Fibroblast of skin of abdomen (primary cell): ENCODE measurements at regions not wholly inside any gene's neighbourhood (a gene's known extent, or its start where the extent isn't known, plus 50 kb on each side); places are given as distances from the start of the nearest gene placed in this dataset.

Experiments
- DNase-seq: peaks from one replicate; pipeline ENCODE4 v3.0.0-alpha.2; 2013

DNA sequence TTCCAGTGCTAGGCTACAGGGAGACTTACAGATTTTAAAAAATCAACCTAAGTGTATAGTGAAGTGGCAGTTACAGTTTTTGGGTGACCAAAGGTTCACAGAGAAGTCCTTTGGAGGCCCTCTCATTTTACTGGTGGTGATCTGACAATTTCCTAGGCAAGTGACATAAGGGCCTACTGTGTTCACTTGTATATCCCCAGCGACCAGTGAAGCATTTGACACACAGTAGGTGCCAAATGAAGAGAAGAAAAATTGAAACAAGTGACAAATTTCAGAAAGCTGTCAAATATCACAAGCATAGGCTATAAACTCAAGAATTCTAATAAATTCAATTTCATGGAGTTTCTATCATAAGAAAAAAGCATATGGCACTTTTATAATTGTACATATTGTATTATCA, 89.5 kb downstream of the RPL22L1 start:
- DNase-seq = no peak

DNA sequence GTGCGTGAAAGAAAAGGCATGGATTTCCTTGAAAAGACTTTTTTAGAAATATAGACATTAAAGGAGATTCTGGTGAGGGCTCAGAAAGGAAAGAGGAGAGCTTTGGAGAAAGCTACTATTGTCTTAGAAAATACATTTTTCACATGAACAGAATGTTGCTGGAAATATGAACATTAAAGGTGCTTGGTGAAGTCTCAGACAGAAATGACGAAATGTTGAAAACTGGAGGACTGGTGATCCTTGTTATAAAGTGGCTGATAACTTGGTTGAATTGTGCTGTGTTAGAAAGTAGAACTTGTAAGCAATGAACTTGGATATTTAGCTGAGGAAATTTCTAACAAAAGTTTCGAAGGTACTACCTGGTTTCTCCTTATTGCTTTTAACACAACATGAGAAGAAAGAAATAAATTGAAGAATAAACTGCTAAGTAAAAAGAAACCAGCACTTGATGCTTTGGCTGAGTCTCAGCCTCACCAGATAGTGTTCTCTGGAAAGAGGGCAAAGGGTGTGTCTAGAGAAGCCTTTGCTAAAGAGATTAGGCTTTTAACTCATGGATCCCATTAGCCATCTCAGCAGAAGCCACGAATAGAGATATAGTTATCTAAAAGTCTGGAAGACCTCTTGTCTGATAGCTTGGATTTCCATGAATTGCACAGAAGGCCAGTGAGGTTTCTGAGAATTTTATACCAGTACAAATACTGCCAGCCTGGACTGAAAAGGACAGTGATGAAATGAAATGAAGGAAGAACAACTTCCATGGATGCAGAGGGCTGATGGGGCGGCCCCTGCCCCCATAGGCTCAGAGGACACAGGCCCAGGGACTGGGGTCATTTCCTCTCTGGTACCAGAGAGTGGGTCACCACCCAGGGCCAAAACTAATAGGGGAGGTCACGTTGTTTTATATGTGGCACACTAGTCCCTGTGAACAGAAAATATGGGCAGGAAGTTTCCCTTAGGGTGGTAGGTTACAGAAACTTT, 91.5 kb downstream of the RPL22L1 start:
- no peak for DNase-seq

DNA sequence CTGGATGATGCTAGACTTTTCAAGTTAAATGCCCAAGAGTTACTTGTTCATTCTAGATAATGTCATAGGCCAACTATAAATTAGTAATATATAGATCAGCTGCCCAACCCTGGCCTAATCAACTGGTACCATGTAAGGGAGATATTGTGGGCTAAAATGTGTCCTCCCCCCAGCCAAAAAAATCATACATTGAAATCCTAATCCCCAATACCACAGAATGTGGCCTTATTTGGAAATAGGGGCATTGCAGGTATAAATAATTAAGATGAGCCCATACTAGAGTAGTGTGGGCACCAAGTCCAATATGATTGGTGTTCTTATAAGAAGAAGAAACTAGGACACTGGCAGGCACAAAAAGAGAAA, 92.5 kb downstream of the RPL22L1 start:
- no peak for DNase-seq

DNA sequence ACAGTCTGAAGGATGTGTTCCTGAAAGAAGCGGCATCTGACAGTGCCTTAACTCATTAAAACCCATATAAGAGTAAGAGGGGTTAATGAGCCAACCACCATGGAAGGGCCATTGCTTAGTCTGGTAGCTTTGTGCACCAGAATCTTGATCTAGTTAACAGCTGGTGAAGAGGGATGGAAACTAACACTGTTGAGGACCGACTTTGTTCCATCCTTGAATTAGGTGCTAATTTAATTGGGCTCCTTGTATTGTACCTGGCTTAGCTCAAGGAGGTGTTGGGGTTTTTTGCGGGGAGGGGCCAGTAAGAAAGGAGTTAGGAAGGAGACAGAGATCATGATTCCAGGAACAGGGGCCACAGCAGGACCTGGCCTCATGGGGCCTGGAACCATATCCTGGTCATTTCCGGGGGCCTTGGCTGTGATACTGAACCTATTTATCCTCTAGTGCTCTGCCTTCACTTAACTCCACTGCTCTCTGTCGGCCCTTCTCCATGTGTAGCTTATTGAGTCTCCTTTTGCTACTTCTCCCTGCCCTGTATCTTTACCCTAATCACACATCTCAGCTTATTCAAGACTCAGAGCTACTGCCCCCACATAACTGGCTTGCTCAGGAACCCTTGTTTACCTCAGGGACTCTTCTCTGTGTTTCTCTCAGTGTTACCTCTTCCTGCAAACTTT, 93.0 kb downstream of the RPL22L1 start:
- DNase-seq = no peak

DNA sequence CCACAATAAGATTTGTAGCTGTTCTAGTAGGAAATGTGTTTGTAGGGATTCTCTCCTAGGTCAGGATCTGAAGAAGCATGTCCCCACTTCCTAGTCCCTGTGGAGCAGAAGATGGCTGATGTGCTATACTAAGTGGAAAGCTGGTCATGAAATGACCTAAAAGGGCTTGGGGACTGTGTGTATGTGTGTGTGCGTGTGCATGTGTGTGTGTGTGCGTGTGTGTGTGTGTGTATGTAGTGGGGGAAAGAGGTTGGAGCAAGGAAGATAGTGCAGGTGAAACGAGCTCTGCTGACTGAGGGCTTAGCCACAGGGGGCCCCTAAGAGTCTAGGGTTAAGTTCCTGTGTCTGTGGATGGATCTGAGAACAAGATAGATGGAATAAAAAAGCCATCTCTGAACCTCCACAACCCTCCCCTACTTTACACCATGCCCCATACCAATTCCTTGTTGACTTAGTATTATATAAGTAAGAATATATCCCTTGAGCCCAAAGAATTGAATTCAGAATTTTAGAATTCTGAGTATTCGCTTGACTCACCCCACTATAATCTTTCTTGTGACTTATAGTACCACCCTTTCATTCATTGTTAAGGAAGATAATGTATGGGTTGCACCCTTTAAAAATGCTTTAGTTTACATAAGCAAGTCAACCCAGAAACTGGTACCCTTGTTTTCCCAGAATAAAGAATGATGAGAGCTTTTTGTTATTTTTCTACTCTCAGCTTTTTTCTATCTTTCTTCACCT, 96.1 kb downstream of the RPL22L1 start:
- DNase-seq = no peak

DNA sequence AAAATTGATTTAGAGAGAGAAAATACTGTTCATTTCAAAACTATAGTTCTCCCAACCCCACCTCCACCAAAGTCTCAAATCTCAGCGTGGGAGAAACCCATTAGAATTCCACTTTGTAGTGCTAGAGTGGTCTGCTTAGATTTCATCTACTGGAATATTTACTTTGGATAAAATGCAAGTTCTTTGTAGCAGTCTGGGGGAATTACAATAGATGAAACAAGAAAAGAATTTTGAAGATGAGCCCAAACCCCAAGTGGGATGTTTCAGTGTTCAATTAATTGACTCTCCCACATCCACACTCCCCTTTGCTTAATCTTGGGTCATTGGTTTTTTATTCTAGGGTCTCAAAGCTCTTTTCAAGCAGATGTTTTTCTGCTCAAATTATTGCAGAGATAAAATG, 97.8 kb downstream of the RPL22L1 start:
- DNase-seq = no peak

DNA sequence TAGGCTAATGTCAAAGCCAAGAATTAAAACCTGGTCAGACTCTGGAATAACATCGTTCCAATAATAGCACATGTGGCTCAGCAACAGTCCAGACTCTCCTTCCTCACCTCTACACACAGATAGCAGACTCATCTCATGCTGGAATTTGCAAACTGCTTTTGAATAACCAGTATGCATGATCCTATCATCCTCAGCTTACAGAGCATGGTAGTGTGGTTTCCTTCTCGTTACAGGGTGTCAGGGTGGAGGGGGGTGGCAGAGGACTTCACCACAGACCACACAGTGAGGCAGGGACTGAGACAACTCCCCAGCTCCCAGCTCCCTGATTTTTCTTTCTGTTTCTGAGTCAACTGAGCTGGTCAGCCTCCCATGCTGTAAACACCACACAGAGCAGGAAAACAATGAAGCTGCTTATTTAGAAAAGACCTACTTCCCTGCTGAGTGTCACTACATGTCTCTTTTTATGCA, 101.6 kb downstream of the RPL22L1 start:
- peak; percentile 79 for DNase-seq

DNA sequence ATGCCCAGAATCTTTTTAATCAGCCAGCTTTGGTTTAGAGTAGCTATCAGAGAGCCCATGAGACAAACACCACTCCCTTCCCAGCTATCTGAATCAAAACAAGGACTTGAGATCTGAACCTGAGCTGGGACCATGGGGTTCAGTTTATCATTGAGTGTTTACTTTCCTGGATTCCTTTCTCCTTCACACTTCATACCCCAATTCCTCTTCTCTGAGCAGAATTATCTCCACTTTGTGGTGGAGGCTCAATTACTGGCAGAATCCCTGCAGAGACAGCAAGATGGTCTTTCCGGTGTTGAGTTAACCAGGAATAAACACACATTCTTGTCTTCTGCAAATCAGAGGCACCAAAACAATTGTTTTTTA, 102.4 kb downstream of the RPL22L1 start:
- no peak for DNase-seq

DNA sequence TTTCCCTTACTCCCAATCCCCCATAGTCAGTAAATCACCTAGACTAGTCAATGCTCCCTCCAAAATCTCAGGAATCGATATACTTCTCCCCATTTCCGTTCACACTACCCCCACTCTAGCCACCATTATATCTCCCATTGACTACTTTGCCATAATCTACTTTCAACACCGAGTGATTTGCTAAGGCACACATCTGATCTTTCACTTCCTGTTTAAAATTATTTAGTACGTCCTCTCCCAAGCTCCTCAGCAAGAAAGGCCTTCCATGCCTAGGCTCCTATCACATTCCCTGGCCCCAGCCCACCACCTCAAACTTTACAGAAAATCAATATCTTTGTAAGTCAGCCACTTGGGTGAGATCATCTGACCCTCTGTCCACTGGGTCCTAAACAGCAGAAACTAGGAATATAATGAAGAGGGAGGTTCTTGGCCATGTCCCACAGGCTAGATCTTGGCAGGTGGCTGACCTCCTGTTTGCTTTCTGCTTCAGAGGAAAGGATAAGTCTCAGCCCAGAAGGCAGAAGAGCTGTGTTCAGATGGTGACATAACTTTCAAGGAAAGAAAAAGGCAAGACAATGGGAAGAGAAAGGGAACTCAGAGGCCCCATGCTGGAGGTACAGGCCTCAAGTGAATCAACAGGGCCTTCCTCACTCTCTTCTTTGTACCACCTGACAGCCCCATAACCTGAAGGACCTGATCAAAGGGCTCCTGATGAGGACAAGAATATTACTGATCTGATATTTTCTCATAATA, 103.0 kb downstream of the RPL22L1 start:
- no peak for DNase-seq

DNA sequence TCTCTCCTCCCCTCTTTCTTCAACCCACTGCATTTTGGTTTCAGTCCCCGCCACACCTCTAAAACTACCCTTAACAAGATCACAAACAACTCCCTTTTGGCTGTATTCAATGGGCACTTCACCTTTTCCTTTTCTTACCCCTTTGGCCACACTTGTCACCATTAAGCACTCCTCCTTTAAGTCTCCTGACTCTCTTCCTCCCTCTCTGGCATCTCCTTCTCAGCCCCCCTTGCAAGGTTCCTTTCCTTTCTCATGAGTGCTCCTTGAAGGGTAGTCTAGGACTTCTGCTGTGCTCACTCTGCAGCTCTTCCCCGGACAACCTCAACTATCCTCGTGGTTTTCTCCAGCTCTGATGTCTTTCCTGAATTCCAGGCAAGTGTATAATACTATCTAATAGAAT, 103.7 kb downstream of the RPL22L1 start:
- DNase-seq = peak; percentile 45

DNA sequence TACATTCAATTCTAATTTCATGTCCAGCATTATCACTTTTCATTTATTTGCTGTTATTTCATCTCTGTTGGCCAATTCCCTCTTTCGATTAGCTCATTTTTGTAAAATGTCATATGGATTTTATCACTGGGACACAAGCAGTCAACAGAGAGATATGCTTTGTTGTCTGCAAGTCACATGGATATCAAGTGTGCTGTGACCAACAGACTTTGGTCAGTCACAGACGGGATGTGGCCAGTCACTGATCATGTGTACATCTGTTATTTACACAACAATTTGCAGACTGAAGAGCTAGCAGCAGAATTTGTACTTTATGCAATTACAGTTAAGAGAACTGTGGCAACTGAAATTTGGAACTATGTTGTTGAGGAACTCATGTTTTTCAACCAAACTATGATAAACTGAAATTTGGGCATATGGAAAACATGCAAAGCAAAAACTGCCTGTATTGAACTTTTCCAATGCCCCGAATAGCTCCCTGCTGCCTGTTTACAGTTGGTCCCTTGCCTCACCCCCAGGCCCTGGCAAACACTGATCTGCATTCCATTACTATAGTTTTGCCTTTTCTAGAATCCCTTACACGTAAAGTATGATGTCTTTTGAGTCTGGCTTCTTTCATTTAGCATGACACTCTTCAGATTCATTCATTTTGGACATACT, 104.4 kb downstream of the RPL22L1 start:
- DNase-seq = no peak

DNA sequence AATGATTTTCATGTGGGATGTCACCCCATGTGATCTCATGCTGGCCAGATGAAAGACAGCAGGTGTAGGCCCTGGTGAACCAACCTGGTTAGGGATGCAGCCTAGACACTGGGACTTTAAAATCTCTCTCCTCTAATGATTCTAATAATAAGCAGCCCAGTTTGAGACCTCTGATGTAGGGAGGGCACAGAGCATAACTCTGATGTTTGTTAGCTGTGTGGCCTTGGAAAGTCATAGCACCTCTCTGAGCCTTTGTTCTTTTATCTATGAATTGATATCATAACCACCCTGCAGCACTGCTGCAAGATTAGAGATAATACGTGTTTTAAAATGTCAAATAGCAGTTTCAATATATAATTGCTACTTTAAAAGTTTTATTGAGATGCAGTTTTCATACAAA, 106.0 kb downstream of the RPL22L1 start:
- no peak for DNase-seq

DNA sequence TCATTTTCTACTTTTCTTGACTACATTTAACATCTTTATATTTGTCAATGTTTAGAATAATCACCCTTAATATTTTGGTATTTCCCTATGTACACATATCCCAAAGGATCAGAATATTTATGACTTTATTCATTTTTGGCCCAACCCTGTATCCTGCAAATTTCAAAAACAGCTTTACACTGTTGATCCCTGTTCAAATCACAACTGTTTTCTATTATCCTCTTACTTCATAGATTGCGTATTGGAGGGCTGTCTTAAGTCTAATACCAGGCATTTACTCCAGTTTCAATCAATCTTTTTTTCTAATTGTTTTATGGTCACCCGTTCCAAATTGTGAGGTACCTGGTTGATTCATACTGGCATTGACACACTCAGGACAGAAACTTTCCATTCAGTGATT, 107.9 kb downstream of the RPL22L1 start:
- no peak for DNase-seq

DNA sequence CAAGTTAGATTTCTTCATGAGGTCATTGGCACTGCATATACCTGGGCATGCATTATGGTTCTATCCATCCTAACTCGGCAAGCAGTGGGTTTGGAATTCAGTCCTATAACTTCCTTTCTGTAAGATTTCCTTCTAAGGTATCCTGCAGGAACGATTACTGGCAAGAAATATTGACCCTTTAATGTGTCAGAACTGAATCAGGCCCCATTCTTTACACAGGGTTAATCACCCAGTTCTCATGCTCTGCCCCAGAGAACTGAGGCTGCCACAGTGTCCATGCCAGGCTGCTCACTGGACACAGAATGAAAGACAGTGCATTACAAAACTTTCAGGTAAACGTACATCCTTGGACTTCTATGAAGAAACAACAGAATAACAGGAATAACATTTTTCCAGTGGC, 108.9 kb downstream of the RPL22L1 start:
- DNase-seq = no peak

DNA sequence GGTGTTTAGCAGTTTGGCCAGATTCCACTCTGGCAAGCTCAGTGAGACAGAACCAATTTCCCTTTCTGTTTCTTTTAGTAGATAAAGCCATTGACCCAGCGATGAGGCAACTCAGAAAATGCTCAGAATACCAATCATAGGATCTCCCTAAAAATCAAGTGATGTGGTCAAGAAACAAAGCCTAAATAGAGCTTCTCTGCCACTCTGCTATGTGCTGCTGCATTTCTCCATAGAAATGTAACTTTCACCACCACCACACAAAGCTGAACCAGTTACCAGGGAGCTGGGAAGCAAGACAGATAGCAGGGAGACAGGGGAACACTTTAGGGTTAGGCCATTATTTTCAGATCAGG, 109.8 kb downstream of the RPL22L1 start:
- DNase-seq = peak; percentile 64

DNA sequence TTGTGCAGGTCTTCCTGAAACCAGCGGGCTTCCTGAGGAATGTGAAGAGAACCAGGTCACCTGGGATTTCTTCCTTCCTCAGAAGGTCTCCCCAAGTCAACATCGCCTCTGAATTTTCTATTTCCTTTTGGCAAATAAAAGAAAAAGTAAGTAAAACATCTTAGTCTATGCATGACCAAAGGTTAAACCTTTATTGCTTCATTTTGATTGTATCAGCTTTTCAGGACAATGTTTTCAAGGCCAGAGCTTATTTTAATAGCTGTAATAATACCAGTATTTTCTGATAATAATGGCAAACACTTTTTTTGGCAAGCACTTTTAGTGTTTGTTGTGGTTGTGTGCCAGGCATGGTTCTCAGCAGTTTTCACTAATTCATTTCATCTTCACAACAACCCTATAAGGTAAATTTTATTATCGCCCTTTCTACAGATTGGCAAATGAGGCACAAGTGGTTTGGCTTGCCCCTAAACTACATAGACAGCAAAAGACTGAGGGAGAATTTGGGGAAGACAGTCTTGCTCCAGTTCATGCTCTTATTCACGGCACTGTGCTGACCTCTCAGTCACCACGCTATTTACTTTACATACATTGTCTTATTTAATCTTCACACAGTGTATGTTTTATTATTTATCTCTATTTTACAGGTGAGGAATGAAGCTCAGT, 110.4 kb downstream of the RPL22L1 start:
- DNase-seq = no peak

DNA sequence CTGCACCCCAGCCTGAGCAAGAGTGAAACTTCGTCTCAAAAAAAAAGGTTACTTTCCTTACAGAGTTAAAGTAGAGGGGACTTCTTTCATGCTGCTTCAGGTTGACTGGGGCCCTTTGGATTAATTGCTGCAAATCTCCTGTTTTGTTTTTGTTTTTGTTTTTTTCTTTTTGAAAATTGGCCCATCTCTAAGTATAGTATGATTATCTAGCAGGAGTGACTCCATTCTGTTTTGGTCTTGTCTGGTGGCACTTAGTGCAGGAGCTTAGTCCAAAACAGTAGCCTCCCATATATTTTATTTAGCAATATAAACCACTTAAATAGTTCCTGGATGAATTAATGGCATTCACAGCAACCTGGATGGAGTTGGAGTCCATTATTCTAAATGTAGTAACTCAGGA, 113.0 kb downstream of the RPL22L1 start:
- no peak for DNase-seq

DNA sequence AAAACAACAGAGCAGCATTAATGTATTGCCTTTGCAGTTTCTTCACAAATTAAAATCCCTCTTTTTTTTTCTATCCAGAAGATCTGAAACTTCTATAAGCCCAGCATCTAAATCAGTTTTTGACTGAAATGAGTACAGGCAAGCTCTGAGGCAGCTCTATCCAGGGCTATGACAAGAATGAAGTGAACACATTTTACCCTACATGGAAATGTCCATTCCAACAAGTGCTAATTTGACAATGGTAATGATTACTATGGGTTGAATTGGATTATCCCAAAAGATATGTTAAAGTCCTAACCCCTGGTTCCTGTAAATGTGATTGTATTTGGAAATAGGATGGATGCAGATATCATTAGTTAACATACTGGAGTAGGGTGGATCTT, 115.7 kb downstream of the RPL22L1 start:
- no peak for DNase-seq

DNA sequence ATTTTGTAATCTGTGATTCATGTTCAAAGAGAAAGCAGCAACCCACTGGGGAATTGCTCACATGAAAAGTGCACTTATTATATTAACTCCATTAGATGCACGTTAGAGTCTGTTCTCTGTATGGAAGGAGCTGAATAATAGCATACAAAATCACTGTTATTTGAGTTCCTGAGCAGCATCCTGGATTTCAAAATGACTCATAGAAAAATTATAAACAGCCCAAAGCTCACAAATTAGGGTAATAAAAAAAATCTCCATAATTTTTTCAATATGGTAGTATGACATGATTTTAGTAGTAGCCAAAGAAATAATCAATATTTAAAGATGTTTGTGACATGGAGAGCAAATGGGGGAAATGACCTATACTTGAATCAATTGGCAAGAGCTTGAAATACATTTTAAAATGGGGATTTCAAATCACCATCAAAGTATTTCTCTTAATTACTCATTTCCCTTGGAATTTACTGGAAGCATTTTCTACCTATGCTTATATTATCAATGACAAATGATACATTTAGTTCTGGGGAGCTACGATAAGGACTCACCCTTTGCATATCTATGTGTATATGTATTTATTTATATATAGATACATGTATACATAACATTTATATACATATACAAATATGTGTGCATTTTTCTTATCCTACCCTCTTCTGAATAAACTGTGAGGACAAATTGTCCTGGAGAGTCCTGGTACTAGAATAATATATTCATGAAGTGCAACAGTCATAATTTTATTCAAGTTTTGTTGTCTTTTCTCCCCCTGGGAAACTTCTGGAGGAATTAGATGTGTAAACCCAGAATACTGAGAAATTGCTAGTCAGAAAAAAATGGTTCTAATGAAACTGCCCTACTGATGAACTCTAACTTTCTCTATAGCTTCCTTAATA, 116.3 kb downstream of the RPL22L1 start:
- DNase-seq = peak; percentile 60

DNA sequence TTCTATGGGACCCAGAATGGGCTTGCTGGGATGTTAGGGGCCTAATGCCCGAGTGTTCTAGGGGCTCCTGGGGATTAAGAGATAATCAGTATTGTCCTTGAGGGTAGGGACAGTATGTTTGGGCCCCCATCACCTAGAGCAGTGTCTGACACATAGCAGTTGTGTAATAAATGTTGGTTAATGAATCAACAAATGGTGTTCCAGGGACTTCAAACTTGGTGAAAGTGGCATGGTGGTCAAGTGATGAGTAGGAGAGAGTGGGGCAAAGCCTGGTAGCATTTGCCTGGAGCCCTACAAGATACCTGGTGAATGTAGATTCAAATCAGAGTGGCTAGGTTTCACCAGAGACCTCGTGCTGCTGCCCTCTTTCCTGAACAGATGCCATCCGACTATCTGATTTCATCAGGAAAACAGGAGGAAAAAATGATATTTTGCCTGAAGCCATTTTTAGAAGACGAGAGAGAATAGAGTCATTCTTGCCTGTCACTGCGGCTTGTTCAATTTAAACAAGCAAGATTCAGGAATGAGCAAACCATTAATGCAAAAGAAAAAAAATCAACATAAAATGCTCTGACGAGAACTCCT, 117.3 kb downstream of the RPL22L1 start:
- no peak for DNase-seq
